NT2/D1 (cell line): ENCODE measurements at regions not wholly inside any gene's neighbourhood (a gene's known extent, or its start where the extent isn't known, plus 50 kb on each side); places are given as distances from the start of the nearest gene placed in this dataset.

ENCODE experiments used
- DNase-seq: peaks from one replicate; pipeline ENCODE4 v3.0.0-alpha.2; 2011; ENCODE audit warnings: low read depth, low spot score
- H3K27me3 ChIP-seq: 2 replicates; pipeline ENCODE4 v1.6.0; 2011; ENCODE audit warnings: mild to moderate bottlenecking; ENCODE audit not compliant: insufficient read length, insufficient read depth
- H3K36me3 ChIP-seq: 2 replicates; pipeline ENCODE4 v1.6.1; 2011; ENCODE audit warnings: mild to moderate bottlenecking, low read length, mixed read lengths; ENCODE audit not compliant: insufficient read depth, insufficient read length
- H3K4me1 ChIP-seq: 2 replicates; pipeline ENCODE4 v1.5.1; 2011; ENCODE audit not compliant: insufficient read depth, insufficient read length
- H3K4me3 ChIP-seq: 2 replicates; pipeline ENCODE4 v1.5.1; 2011; ENCODE audit warnings: low read depth; ENCODE audit not compliant: insufficient read length
- H3K9ac ChIP-seq: 2 replicates; pipeline ENCODE4 v1.6.0; 2011; ENCODE audit warnings: low read depth; ENCODE audit not compliant: insufficient read length
- H3K9me3 ChIP-seq: 2 replicates; pipeline ENCODE4 v1.5.1; 2011; ENCODE audit warnings: mild to moderate bottlenecking, low read length; ENCODE audit not compliant: insufficient read depth
- SUZ12 ChIP-seq: IDR thresholded peaks from 2 replicates; pipeline ENCODE4 v1.6.1; 2011; ENCODE audit not compliant: insufficient read length, insufficient read depth; ENCODE audit errors: extremely low read depth
- YY1 ChIP-seq: IDR thresholded peaks from 2 replicates; pipeline ENCODE4 v1.6.1; 2011; ENCODE audit not compliant: insufficient read length, insufficient read depth
- ZNF274 ChIP-seq: IDR thresholded peaks from 2 replicates; pipeline ENCODE4 v1.6.1; 2011; ENCODE audit warnings: mild to moderate bottlenecking, low read depth, low read length

- H3K27me3 ChIP-seq = no peaks in the 10 kb centered on the region
- H3K9ac ChIP-seq = no peak overlapping the region
- H3K36me3 ChIP-seq = no peaks in the 10 kb centered on the region
- no peaks in the 10 kb centered on the region for H3K9me3 ChIP-seq
- H3K4me3 ChIP-seq = no peak overlapping the region
- DNase-seq = no peak
- no peak for TF ChIP-seq SUZ12
- no peak for TF ChIP-seq ZNF274
- no peak for TF ChIP-seq YY1
- H3K4me1 ChIP-seq = no peaks in the 10 kb centered on the region
These were observed 1361.6 kb upstream of the CHAC2 start for GRCh38 chr2:52405980-52406379.

- DNase-seq = no peak
- TF ChIP-seq ZNF274 = no peak
- no peak for TF ChIP-seq YY1
- no peak for TF ChIP-seq SUZ12
- Histone ChIP-seq H3K36me3 (no peaks in the 10 kb centered on the region), H3K4me3 (no peak overlapping the region), H3K9me3 (no peaks in the 10 kb centered on the region), H3K9ac (no peak overlapping the region), H3K27me3 (no peaks in the 10 kb centered on the region), H3K4me1 (no peaks in the 10 kb centered on the region)
These were observed 1362.7 kb upstream of the CHAC2 start for GRCh38 chr2:52404866-52405265.

DNA sequence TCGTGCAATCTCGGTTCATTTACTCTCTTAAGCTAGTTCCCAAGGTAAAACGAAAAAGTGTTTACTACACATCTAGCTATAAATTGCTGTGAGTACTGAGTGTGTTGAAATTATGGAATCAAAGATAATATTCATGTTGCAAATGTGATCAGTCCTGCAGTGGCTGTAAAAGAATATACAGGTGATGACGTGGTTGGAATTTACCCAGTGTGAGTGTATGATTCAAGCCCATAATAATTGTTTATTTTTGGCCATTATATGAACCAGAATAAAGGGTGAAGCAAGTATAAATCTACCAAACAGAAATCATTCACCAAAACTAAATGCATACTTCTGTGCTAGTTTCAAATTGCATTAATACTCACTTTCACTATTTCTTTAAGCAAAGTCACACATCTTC, 1363.6 kb upstream of the CHAC2 start:
- TF ChIP-seq SUZ12 = no peak
- no peak for TF ChIP-seq ZNF274
- TF ChIP-seq YY1 = no peak
- DNase-seq = no peak
- no peaks in the 10 kb centered on the region for H3K36me3 ChIP-seq
- H3K4me3 ChIP-seq = no peak overlapping the region
- H3K27me3 ChIP-seq = no peaks in the 10 kb centered on the region
- no peaks in the 10 kb centered on the region for H3K9me3 ChIP-seq
- no peaks in the 10 kb centered on the region for H3K4me1 ChIP-seq
- H3K9ac ChIP-seq = no peak overlapping the region

DNA sequence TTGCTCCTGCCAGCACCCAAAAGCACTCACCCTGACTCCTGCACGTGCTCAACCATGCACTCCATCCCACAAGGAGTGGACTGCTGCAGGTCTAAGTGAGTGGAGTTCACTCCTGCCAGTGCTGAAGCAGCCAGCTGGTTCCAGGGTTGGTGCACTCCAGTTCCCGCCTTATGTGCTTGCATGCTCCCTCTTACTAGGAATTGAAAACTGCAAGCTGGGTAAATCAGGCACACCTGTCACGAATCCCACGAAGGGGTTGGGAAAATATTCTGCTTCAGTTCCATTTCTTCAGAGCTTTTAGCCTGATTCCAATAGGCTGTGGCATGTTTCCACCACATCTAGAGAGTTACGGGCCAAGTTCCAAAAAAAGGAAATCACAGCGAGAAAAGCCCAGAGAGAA, 1365.5 kb upstream of the CHAC2 start:
- TF ChIP-seq SUZ12 = no peak
- TF ChIP-seq YY1 = no peak
- no peak for TF ChIP-seq ZNF274
- DNase-seq = no peak
- Histone ChIP-seq H3K4me1 (no peaks in the 10 kb centered on the region), H3K27me3 (no peaks in the 10 kb centered on the region), H3K4me3 (no peak overlapping the region), H3K9ac (no peak overlapping the region), H3K9me3 (no peaks in the 10 kb centered on the region), H3K36me3 (no peaks in the 10 kb centered on the region)

GRCh38 chr2:52396836-52397235, 1364.9 kb upstream of the NRXN1 start:
- Histone ChIP-seq H3K4me1 (no peaks in the 10 kb centered on the region), H3K36me3 (no peaks in the 10 kb centered on the region), H3K4me3 (no peak overlapping the region), H3K27me3 (no peaks in the 10 kb centered on the region), H3K9me3 (no peaks in the 10 kb centered on the region), H3K9ac (no peak overlapping the region)
- no peak for DNase-seq
- TF ChIP-seq SUZ12 (no peak), ZNF274 (no peak), YY1 (no peak)

DNA sequence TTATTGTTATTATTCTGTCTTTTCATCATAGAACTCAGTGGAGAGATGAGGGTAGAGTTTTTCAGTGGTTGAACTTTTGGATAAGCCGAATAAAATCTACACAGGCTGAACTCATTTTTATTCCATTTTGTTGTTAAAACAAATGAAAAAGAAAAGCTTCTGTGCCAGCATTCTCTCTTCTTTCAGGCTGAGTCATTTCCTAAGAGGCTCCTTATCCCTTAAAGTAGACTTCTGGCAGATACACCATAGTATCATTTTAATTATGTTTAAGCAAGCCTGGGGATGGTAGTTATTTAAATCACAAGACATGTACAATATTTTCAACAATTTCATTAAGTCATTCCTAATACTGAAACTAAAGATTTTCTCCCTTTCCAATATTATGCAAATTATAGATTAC, 1364.0 kb upstream of the NRXN1 start:
- Histone ChIP-seq H3K36me3 (no peaks in the 10 kb centered on the region), H3K9ac (no peak overlapping the region), H3K4me3 (no peak overlapping the region), H3K4me1 (no peaks in the 10 kb centered on the region), H3K27me3 (no peaks in the 10 kb centered on the region), H3K9me3 (no peaks in the 10 kb centered on the region)
- TF ChIP-seq YY1 (no peak), ZNF274 (no peak), SUZ12 (no peak)
- DNase-seq = no peak

GRCh38 chr2:52391621-52392020, 1359.7 kb upstream of the NRXN1 start:
- Histone ChIP-seq H3K4me1 (no peaks in the 10 kb centered on the region), H3K27me3 (no peaks in the 10 kb centered on the region), H3K9ac (no peak overlapping the region), H3K4me3 (no peak overlapping the region), H3K36me3 (no peaks in the 10 kb centered on the region), H3K9me3 (no peaks in the 10 kb centered on the region)
- TF ChIP-seq SUZ12 (no peak), ZNF274 (no peak), YY1 (no peak)
- DNase-seq = no peak

- no peak overlapping the region for H3K9ac ChIP-seq
- DNase-seq = no peak
- TF ChIP-seq YY1 (no peak), SUZ12 (no peak), ZNF274 (no peak)
- H3K36me3 ChIP-seq = no peaks in the 10 kb centered on the region
- no peaks in the 10 kb centered on the region for H3K27me3 ChIP-seq
- H3K4me1 ChIP-seq = no peaks in the 10 kb centered on the region
- no peaks in the 10 kb centered on the region for H3K9me3 ChIP-seq
- no peak overlapping the region for H3K4me3 ChIP-seq
These were observed 1358.7 kb upstream of the NRXN1 start for GRCh38 chr2:52390651-52391050.
